GM23338 (cell line): ENCODE measurements at regions not wholly inside any gene's neighbourhood (a gene's known extent, or its start where the extent isn't known, plus 50 kb on each side); places are given as distances from the start of the nearest gene placed in this dataset.

Experiments
- ATAC-seq: fragments of 200-7000 bp; cut with Tn5 transposase; 3 replicates; pipeline ENCODE4 v1.9.1; 2020
- DNase-seq: peaks from one replicate; pipeline ENCODE4 v3.0.0-alpha.2; 2015; ENCODE audit warnings: low spot score
- H2AFZ ChIP-seq: fragments of 200-600 bp; sonication (generic); 2 replicates; pipeline ENCODE4 v1.8.0; 2016; ENCODE audit warnings: antibody characterized with exemption, mild to moderate bottlenecking, moderate library complexity
- H3F3A ChIP-seq: fragments of 200-600 bp; sonication (generic); replicated peaks from 2 replicates; pipeline ENCODE4 v1.8.0; 2017; ENCODE audit warnings: antibody characterized with exemption, mixed run types, low read depth
- H3K27ac ChIP-seq: fragments of 200-600 bp; sonication (generic); 2 replicates; pipeline ENCODE4 v1.6.1; 2016; ENCODE audit warnings: low read depth
- H3K27me3 ChIP-seq: fragments of 200-600 bp; sonication (generic); 2 replicates; pipeline ENCODE4 v1.8.0; 2016; ENCODE audit warnings: mild to moderate bottlenecking, mixed run types, moderate library complexity; ENCODE audit not compliant: insufficient read depth
- H3K36me3 ChIP-seq: fragments of 200-600 bp; sonication (generic); 2 replicates; pipeline ENCODE4 v1.8.0; 2016; ENCODE audit warnings: mild to moderate bottlenecking; ENCODE audit not compliant: insufficient read depth
- H3K4me1 ChIP-seq: fragments of 200-600 bp; sonication (generic); 2 replicates; pipeline ENCODE4 v1.8.0; 2016; ENCODE audit warnings: mild to moderate bottlenecking, moderate library complexity; ENCODE audit not compliant: insufficient read depth
- H3K4me2 ChIP-seq: fragments of 200-600 bp; sonication (generic); 2 replicates; pipeline ENCODE4 v1.7.1; 2017; ENCODE audit warnings: mixed run types
- H3K4me3 ChIP-seq: fragments of 200-600 bp; sonication (generic); 2 replicates; pipeline ENCODE4 v1.6.1; 2016; ENCODE audit warnings: mixed run types
- H3K79me2 ChIP-seq: fragments of 200-600 bp; sonication (generic); replicated peaks from 2 replicates; pipeline ENCODE4 v1.8.0; 2017; ENCODE audit warnings: mild to moderate bottlenecking; ENCODE audit not compliant: insufficient read depth
- H3K9me2 ChIP-seq: fragments of 200-600 bp; sonication (generic); 2 replicates; pipeline ENCODE4 v1.8.0; 2017; ENCODE audit not compliant: insufficient read depth
- H4K20me1 ChIP-seq: fragments of 200-600 bp; sonication (generic); replicated peaks from 2 replicates; pipeline ENCODE4 v1.8.0; 2017; ENCODE audit warnings: mild to moderate bottlenecking; ENCODE audit not compliant: insufficient read depth
- H3K27ac Mint-ChIP-seq: 2 replicates; pipeline ENCODE4 v1.8.0; 2020; ENCODE audit warnings: inconsistent platforms, mild to moderate bottlenecking, moderate library complexity, mixed read lengths
- H3K27me3 Mint-ChIP-seq: 3 replicates; pipeline ENCODE4 v1.8.0; 2022; ENCODE audit warnings: low read depth, mild to moderate bottlenecking, moderate library complexity, mixed read lengths, inconsistent platforms; ENCODE audit not compliant: insufficient read depth, poor library complexity
- H3K36me3 Mint-ChIP-seq: 3 replicates; pipeline ENCODE4 v1.8.0; 2021; ENCODE audit warnings: low read depth, mild to moderate bottlenecking, inconsistent platforms, moderate library complexity, mixed read lengths
- H3K4me1 Mint-ChIP-seq: 3 replicates; pipeline ENCODE4 v1.8.0; 2020; ENCODE audit warnings: mild to moderate bottlenecking, inconsistent platforms, mixed read lengths
- H3K4me3 Mint-ChIP-seq: 3 replicates; pipeline ENCODE4 v1.8.0; 2021; ENCODE audit warnings: moderate library complexity, mild to moderate bottlenecking, inconsistent platforms, mixed read lengths
- H3K9me3 Mint-ChIP-seq: 3 replicates; pipeline ENCODE4 v1.8.0; 2020; ENCODE audit warnings: moderate library complexity, mild to moderate bottlenecking, inconsistent platforms, mixed read lengths
- CTCF ChIP-seq, 2 experiments: fragments of 200-600 bp in 1 of 2; sonication (generic) in 1 of 2; conservative IDR thresholded peaks; 2 replicates each; pipeline versions ENCODE4 v1.5.1 to v1.6.1; 2016 to 2017; ENCODE audit warnings: antibody characterized with exemption in 2 of 2, low read depth in 2 of 2, mild to moderate bottlenecking in 2 of 2, moderate library complexity in 1 of 2
- JUNB ChIP-seq: IDR thresholded peaks from one replicate; pipeline ENCODE4 v1.6.1; 2016; ENCODE audit warnings: antibody characterized with exemption; ENCODE audit not compliant: unreplicated experiment
- POLR2AphosphoS5 ChIP-seq: IDR thresholded peaks from 2 replicates; pipeline ENCODE4 v1.6.1; 2016; ENCODE audit warnings: antibody characterized with exemption, low read depth
- REST ChIP-seq: IDR thresholded peaks from one replicate; pipeline ENCODE4 v1.6.1; 2018; ENCODE audit warnings: antibody characterized with exemption; ENCODE audit not compliant: unreplicated experiment
- ZNF462 ChIP-seq: fragments of 250-450 bp; sonication (Bioruptor Pico); IDR thresholded peaks from 2 replicates; pipeline ENCODE4 v1.5.0; 2020; ENCODE audit warnings: mild to moderate bottlenecking, moderate library complexity

GRCh38 chr10:84047258-84048010, 91.9 kb upstream of the GHITM start:
- H2AFZ ChIP-seq, result no peak overlapping the region
- Mint-ChIP-seq H3K9me3 (peaks cover 21% of the 10 kb centered on the region), H3K27ac (no peak overlapping the region), H3K36me3 (no peaks in the 10 kb centered on the region), H3K4me1 (peaks cover 8% of the 10 kb centered on the region; the same call in 2 of the 3 replicates), H3K4me3 (no peak overlapping the region), H3K27me3 (peaks cover 3% of the 10 kb centered on the region)
- no peaks in the 10 kb centered on the region for H3K4me1 ChIP-seq
- H3K4me2 ChIP-seq, result no peak overlapping the region
- no peaks in the 10 kb centered on the region for H4K20me1 ChIP-seq
- ATAC-seq, result no peak
- H3K4me3 ChIP-seq, result no peak overlapping the region
- no peaks in the 10 kb centered on the region for H3F3A ChIP-seq
- no peaks in the 10 kb centered on the region for H3K27me3 ChIP-seq
- no peak for DNase-seq
- no peaks in the 10 kb centered on the region for H3K9me2 ChIP-seq
- no peaks in the 10 kb centered on the region for H3K36me3 ChIP-seq
- TF ChIP-seq REST, result no peak
- no peaks in the 10 kb centered on the region for H3K79me2 ChIP-seq
- no peak overlapping the region for H3K27ac ChIP-seq

GRCh38 chr10:84049645-84050011, 89.7 kb upstream of the GHITM start:
- no peak for ATAC-seq
- H3K4me3 Mint-ChIP-seq, result no peak overlapping the region
- H3K4me3 ChIP-seq, result no peak overlapping the region
- no peak for TF ChIP-seq CTCF (conservative IDR thresholded peaks at IDR 0.05; ENCODE audit: low read depth in 2 of 2)
- TF ChIP-seq ZNF462, result no peak
- no peak for TF ChIP-seq POLR2AphosphoS5
- no peak for TF ChIP-seq JUNB
- no peak for TF ChIP-seq REST

More at GRCh38 chr10:84049645-84050011, 89.7 kb upstream of the GHITM start:
- Histone ChIP-seq H3F3A (no peaks in the 10 kb centered on the region), H3K27ac (no peak overlapping the region), H4K20me1 (no peaks in the 10 kb centered on the region), H3K9me2 (no peaks in the 10 kb centered on the region), H3K4me1 (no peaks in the 10 kb centered on the region), H3K79me2 (no peaks in the 10 kb centered on the region), H3K36me3 (no peaks in the 10 kb centered on the region), H3K4me2 (no peak overlapping the region), H2AFZ (no peak overlapping the region), H3K27me3 (no peaks in the 10 kb centered on the region)
- Mint-ChIP-seq H3K27ac (no peak overlapping the region), H3K9me3 (peaks cover 21% of the 10 kb centered on the region), H3K4me1 (peaks cover 8% of the 10 kb centered on the region; the same call in 2 of the 3 replicates), H3K36me3 (no peaks in the 10 kb centered on the region), H3K27me3 (peaks cover 3% of the 10 kb centered on the region)
- DNase-seq, result no peak
